GM12891 (cell line): ENCODE measurements at regions not wholly inside any gene's neighbourhood (a gene's known extent, or its start where the extent isn't known, plus 50 kb on each side); places are given as distances from the start of the nearest gene placed in this dataset.
"Not testable (repeated sequence)": the region's sequence is repeated elsewhere in the genome, so short reads cannot be mapped to it uniquely, and the experiment has no call there.

Experiments used
- PAX5 ChIP-seq: IDR thresholded peaks from 2 replicates; pipeline ENCODE4 v1.6.1; 2011; ENCODE audit warnings: low read length, moderate library complexity, mild to moderate bottlenecking; ENCODE audit not compliant: insufficient read depth, severe bottlenecking
- POLR2A ChIP-seq: IDR thresholded peaks from 2 replicates; pipeline ENCODE4 v1.6.1; 2011; ENCODE audit warnings: low read depth, low read length, control low read depth
- POLR2AphosphoS5 ChIP-seq: IDR thresholded peaks from 2 replicates; pipeline ENCODE4 v1.6.1; 2011; ENCODE audit warnings: low read depth, low read length, control low read depth
- SPI1 ChIP-seq: IDR thresholded peaks from 2 replicates; pipeline ENCODE4 v1.6.1; 2011; ENCODE audit warnings: low read depth, low read length, control low read depth
- TAF1 ChIP-seq: IDR thresholded peaks from 2 replicates; pipeline ENCODE4 v1.6.1; 2011; ENCODE audit warnings: low read depth, low read length, control low read depth

GRCh38 chr4:9702019-9702418 is 79.4 kb upstream of the DRD5 start:
- TF ChIP-seq POLR2AphosphoS5, POLR2A, TAF1, PAX5, SPI1: not testable (repeated sequence)
